ENCODE measurements at regions not wholly inside any gene's neighbourhood (a gene's known extent, or its start where the extent isn't known, plus 50 kb on each side); places are given as distances from the start of the nearest gene placed in this dataset.

DNA sequence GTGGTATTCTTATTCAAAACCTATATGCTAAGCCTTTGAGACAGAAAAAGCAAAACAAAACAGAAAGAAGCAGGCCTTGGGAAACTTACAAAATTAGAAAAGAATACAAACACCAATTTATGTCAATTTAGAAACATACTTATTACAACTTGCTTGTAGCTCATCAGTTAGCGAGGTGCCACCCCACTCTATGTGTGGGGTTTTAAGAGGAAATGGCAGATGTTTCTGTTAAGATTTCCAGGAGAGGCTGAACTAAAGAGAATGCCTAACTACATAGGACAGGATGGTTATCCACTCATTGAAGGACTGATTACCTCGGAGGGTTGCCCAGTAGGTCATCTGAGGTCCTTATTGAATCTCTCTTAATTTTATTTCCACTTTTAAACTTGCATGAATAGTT is 302.0 kb downstream of the ETS1 start:
- no peak for TF ChIP-seq POLR2A (IDR thresholded peaks at IDR 0.05)
- TF ChIP-seq POLR2AphosphoS5 (IDR thresholded peaks at IDR 0.05) = no peak
- TF ChIP-seq, protein P1, sequence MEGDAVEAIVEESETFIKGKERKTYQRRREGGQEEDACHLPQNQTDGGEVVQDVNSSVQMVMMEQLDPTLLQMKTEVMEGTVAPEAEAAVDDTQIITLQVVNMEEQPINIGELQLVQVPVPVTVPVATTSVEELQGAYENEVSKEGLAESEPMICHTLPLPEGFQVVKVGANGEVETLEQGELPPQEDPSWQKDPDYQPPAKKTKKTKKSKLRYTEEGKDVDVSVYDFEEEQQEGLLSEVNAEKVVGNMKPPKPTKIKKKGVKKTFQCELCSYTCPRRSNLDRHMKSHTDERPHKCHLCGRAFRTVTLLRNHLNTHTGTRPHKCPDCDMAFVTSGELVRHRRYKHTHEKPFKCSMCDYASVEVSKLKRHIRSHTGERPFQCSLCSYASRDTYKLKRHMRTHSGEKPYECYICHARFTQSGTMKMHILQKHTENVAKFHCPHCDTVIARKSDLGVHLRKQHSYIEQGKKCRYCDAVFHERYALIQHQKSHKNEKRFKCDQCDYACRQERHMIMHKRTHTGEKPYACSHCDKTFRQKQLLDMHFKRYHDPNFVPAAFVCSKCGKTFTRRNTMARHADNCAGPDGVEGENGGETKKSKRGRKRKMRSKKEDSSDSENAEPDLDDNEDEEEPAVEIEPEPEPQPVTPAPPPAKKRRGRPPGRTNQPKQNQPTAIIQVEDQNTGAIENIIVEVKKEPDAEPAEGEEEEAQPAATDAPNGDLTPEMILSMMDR (IDR thresholded peaks at IDR 0.05) = no peak

Measured in suprapubic skin (tissue), 4 donors.